HUES6 (cell line): ENCODE measurements at regions not wholly inside any gene's neighbourhood (a gene's known extent, or its start where the extent isn't known, plus 50 kb on each side); places are given as distances from the start of the nearest gene placed in this dataset.

ENCODE experiments used
- H3K27ac ChIP-seq: 2 replicates; pipeline ENCODE4 v1.7.0; 2013; ENCODE audit warnings: low read depth, mild to moderate bottlenecking, low read length, inconsistent platforms
- H3K27me3 ChIP-seq: 2 replicates; pipeline ENCODE4 v1.6.1; 2013; ENCODE audit warnings: low read length; ENCODE audit not compliant: control insufficient read depth, insufficient read depth
- H3K36me3 ChIP-seq: 2 replicates; pipeline ENCODE4 v1.6.1; 2013; ENCODE audit warnings: low read length; ENCODE audit not compliant: control insufficient read depth, insufficient read depth
- H3K4me1 ChIP-seq: 2 replicates; pipeline ENCODE4 v1.6.1; 2013; ENCODE audit warnings: low read length; ENCODE audit not compliant: control insufficient read depth, insufficient read depth
- H3K4me3 ChIP-seq: 2 replicates; pipeline ENCODE4 v1.5.1; 2013; ENCODE audit warnings: low read depth, low read length
- H3K9ac ChIP-seq: one replicate; pipeline ENCODE4 v1.6.1; 2013; ENCODE audit warnings: mild to moderate bottlenecking, low read length
- H3K9me3 ChIP-seq: 2 replicates; pipeline ENCODE4 v1.6.1; 2013; ENCODE audit warnings: low read depth, low read length; ENCODE audit not compliant: control insufficient read depth, insufficient read depth

DNA sequence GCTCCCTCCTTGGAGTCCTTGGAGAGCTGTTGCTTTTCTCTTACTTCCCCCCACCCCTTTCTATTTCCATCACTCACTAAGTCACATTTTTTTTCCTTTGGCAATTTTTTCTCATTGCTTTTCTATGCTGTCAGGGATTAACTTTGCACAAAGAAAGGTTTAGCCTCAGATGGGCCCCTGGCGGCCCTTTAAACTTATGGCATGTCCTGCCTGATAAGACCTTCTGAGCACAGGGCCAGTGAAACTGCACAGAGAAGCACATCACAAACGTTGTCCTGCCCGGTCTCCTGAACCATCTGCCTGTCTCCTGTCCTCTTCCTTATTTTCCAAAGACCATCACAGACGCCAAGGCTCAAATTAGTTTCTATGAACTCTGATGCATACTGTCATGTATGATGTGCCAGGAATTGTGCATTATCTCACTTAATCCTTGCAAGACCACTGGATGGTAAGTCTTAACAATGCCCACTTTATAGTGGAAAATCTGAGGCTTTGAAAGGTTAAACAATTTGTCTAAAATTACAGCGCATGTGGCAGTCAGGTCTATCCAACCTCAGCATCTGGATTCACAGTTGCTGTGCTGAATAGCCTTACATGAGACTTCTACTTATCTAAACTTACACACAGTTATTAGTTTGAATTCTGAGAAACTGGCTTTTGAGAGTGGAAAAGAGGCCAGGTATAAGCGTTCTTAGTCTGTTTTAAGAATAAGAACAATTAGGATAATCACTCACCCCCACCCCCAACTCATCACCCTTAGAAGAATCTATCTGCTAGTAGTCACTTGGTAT, 648.1 kb downstream of the NTRK3 start:
- Histone ChIP-seq H3K4me3 (no peak overlapping the region), H3K27me3 (no peaks in the 10 kb centered on the region), H3K4me1 (no peaks in the 10 kb centered on the region), H3K27ac (no peak overlapping the region), H3K36me3 (no peaks in the 10 kb centered on the region), H3K9me3 (no peaks in the 10 kb centered on the region), H3K9ac (no peak overlapping the region)

DNA sequence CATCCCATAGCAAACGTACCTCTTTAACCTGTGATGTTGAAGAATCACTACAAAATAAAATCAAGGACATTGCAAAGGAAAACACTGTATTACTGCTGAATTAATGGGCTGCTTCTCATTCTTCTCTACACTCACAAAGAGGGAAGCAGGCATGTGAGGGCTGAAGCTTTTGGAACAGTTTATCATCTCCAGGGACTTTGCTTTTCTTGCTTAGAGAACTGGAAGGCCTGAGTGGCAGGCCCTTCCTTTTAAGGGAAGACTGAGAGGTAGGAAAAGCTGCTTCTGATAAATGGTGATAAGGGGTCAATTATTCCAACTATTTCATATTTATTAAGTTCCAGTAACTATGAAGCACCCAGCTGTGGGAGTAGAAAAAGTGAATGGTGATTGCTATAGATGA, 649.6 kb downstream of the NTRK3 start:
- no peaks in the 10 kb centered on the region for H3K4me1 ChIP-seq
- H3K9ac ChIP-seq = no peak overlapping the region
- no peaks in the 10 kb centered on the region for H3K9me3 ChIP-seq
- H3K36me3 ChIP-seq = no peaks in the 10 kb centered on the region
- no peaks in the 10 kb centered on the region for H3K27me3 ChIP-seq
- no peak overlapping the region for H3K4me3 ChIP-seq
- no peak overlapping the region for H3K27ac ChIP-seq

DNA sequence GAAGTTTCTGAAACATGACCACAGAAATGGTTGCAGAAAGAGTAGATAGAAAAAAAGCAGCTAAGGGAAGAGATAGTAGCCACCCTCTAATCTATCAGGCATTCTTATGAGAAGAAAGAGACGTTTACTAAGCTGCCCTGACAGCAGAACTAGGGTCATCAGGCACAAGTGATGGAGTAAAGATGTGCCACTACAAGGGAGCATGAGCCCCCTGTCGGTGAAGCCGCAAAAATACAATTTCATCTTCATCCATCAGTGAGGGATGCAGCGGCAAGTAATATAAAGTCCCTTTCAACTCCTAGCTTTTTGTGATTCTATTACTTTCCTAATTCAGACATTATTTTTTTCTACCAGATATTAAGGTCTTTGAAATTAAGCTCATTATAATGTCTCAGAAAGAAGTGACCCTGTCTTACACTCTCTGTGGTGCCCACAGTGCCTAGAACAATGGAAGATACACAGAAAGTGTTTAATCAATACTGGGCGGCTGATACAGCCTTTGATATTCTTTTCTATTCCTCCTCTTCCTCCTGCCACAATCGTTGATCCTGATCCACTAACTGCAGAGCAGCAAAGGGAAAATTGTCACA, 651.6 kb downstream of the NTRK3 start:
- Histone ChIP-seq H3K27ac (no peak overlapping the region), H3K9ac (no peak overlapping the region), H3K4me1 (no peaks in the 10 kb centered on the region), H3K9me3 (no peaks in the 10 kb centered on the region), H3K27me3 (no peaks in the 10 kb centered on the region), H3K36me3 (no peaks in the 10 kb centered on the region), H3K4me3 (no peak overlapping the region)

DNA sequence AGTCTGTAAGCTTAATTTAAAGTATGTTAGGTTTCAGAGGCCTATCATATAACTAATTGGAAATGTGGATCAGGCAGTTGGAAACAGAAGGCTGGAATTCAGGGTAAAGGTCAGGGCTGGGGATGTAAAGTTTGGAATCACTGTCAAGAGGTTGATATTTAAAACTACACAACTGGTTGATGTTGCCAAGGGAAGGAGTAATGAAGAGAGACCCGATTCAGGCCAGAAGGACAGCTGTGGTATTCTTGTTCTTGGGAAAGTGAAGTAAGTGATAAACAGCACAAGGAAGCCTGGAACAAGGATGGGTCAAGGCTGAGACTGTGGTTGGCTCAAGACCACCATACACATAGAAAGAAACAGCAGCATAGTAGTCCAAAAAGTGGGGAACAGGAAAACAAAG, 654.2 kb downstream of the NTRK3 start:
- H3K4me3 ChIP-seq = no peak overlapping the region
- H3K9ac ChIP-seq = no peak overlapping the region
- H3K27ac ChIP-seq = no peak overlapping the region
- H3K36me3 ChIP-seq = no peaks in the 10 kb centered on the region
- H3K4me1 ChIP-seq = no peaks in the 10 kb centered on the region
- no peaks in the 10 kb centered on the region for H3K27me3 ChIP-seq
- H3K9me3 ChIP-seq = no peaks in the 10 kb centered on the region

DNA sequence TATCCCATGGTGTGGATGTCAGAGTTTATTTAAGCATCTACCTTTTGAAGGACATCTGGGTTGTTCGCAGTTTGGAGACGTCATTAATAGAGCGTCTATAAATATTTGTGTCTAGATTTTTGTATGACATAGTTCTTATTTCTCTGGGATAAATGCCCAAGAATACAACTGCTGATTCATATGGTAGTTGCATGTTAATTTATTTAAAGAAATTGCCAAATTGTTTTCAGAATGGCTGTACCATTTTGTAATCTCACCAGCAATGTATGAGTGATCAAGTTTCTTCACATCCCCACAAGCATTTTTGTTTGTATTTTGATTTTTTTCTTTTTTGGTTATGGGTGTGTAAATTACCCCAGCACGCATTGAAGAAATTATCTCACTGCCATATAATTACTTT, 656.9 kb downstream of the NTRK3 start:
- H3K9ac ChIP-seq = no peak overlapping the region
- no peaks in the 10 kb centered on the region for H3K27me3 ChIP-seq
- no peaks in the 10 kb centered on the region for H3K36me3 ChIP-seq
- H3K4me3 ChIP-seq = no peak overlapping the region
- H3K27ac ChIP-seq = no peak overlapping the region
- H3K9me3 ChIP-seq = no peaks in the 10 kb centered on the region
- no peaks in the 10 kb centered on the region for H3K4me1 ChIP-seq

DNA sequence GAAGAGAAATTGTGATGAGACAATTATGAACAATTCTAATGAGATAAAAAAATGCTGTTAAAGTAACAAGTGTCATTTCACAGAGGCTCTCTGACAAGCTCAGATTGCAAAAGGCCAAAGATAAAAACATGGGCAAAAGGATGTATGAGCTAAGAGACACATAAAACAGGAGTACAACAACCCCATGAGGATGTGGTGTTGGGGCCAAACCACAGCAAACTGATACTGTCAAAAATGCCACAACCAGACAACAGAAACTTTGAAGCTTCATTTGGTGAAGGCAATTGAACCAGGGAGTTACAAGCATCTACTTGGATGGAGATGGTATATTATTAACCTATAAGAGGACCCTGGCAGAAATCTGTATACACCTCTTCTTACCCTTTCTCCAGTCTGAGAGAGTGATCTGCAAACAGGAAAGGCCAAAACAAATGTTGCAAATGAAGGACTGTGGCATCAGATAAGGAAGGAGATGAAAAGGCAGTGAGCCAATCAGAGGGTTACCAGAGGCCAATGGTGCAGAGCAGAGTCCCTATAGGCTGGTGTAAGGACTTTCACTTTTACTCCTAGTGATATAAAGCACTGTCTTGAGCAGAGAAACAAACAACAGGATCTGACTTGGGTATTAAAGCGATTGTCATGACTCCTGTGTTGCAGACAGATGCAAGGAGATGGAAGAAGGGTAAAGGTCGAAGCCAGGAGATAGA, 659.0 kb downstream of the NTRK3 start:
- no peak overlapping the region for H3K4me3 ChIP-seq
- H3K9ac ChIP-seq = no peak overlapping the region
- peaks cover 4% of the 10 kb centered on the region for H3K9me3 ChIP-seq
- no peaks in the 10 kb centered on the region for H3K27me3 ChIP-seq
- no peak overlapping the region for H3K27ac ChIP-seq
- H3K36me3 ChIP-seq = no peaks in the 10 kb centered on the region
- H3K4me1 ChIP-seq = no peaks in the 10 kb centered on the region

DNA sequence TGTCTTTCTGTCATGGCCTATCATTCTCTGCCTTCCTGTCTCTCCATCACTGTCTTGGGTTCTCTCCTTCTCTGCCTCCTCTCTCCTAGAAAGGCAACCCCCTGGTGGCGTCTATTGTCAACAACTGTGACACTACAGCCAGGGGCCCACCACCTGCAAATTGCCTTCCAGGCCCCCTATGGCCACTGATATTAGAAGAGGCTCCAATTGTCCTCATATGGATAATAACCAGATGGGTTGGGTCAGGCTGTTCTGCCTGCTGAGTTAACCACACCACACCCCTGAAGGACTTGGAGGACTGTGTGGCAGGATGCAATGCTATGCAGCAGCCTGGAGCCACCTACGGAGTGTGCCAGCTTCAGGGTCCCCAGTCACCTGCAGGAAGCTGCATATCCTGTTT, 665.0 kb downstream of the NTRK3 start:
- H3K4me3 ChIP-seq = no peak overlapping the region
- no peaks in the 10 kb centered on the region for H3K36me3 ChIP-seq
- no peak overlapping the region for H3K9ac ChIP-seq
- H3K27me3 ChIP-seq = no peaks in the 10 kb centered on the region
- no peak overlapping the region for H3K27ac ChIP-seq
- no peaks in the 10 kb centered on the region; the same call in 1 of the 2 replicates for H3K4me1 ChIP-seq
- peaks cover 4% of the 10 kb centered on the region for H3K9me3 ChIP-seq

DNA sequence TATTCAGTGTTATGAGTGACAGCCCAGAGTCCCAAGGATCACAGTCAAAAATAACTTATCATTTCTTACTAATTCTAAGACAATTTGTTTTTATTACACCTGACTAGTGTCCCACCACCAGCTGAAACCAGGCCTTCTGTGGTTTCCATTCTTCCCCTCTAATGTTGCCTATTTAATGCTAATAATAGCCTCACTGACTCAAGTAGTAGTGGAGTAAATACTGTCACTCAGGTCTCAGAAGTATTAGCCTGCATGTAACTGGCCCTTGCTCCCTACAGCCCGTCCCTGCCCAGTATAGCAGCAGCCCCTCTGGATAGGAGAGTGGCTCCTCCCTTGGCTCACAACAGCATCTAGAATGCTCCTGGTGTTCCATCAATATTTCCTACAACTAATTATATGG, 665.5 kb downstream of the NTRK3 start:
- no peaks in the 10 kb centered on the region for H3K27me3 ChIP-seq
- no peak overlapping the region for H3K27ac ChIP-seq
- no peak overlapping the region for H3K4me3 ChIP-seq
- H3K4me1 ChIP-seq = no peaks in the 10 kb centered on the region; the same call in 1 of the 2 replicates
- no peak overlapping the region for H3K9ac ChIP-seq
- H3K9me3 ChIP-seq = peaks cover 4% of the 10 kb centered on the region
- H3K36me3 ChIP-seq = no peaks in the 10 kb centered on the region

DNA sequence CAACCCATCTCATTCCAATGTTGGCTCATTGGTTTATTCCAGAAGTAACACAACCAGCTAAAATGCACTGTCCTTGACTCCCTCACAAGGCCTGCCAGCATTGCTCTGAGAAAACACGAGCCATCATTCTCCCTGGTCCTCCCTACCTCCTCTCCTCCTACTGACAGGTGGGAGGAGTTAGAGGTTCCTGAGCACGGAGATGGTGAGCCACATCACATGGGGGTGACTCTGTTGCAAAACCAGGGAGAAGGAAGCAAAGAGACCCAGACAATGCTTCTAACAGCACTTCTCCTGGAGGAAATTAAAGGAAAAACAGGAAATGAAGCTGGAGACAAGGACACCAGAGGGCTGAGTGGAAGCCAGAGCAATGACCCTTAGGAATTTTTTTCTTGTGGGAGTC, 667.4 kb downstream of the NTRK3 start:
- no peak overlapping the region for H3K4me3 ChIP-seq
- H3K9ac ChIP-seq = no peak overlapping the region
- no peaks in the 10 kb centered on the region for H3K27me3 ChIP-seq
- H3K36me3 ChIP-seq = no peaks in the 10 kb centered on the region
- H3K4me1 ChIP-seq = no peaks in the 10 kb centered on the region; the same call in 1 of the 2 replicates
- peaks cover 4% of the 10 kb centered on the region for H3K9me3 ChIP-seq
- no peak overlapping the region for H3K27ac ChIP-seq

DNA sequence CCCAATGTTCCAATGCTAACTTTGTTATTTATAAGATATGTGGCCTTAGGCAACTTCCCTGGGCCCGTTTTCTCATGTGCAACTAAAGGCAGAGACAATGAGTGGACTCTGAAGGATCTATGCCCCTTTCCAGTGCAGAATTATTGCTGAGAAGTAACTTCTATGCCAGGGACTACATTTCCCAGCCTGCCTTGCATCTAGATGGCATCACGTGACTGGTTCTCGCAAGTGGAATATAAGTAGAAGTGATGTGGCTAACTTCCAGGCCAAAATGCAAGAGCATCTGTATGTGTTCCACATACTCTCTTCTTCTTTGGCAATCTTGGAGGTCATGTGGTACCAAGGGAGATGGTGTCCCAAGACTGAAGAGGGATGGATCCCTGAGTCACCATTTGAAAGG, 674.4 kb downstream of the NTRK3 start:
- H3K4me3 ChIP-seq = no peak overlapping the region
- no peak overlapping the region for H3K9ac ChIP-seq
- no peak overlapping the region for H3K27ac ChIP-seq
- H3K36me3 ChIP-seq = no peaks in the 10 kb centered on the region
- H3K27me3 ChIP-seq = no peaks in the 10 kb centered on the region
- no peaks in the 10 kb centered on the region for H3K4me1 ChIP-seq
- no peaks in the 10 kb centered on the region for H3K9me3 ChIP-seq

DNA sequence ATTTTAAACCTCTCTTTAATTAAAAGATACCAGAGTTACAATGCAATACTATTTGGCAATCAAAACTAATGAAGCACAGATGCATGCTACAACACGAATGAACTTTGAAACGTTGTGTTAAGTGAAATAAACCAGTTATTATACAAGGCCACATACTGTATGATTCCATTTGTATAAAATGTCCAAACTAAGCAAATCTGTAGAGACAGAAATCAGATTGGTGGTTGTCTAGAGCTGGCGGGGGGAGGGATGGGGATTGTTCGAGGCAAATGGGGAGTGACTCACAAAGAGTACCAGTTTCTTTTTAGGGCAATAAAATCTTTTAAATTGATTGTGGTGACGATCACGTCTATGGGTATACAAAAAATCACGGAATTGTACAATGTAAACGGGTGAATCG, 677.0 kb downstream of the NTRK3 start:
- H3K27ac ChIP-seq = no peak overlapping the region
- H3K9ac ChIP-seq = no peak overlapping the region
- H3K4me1 ChIP-seq = no peaks in the 10 kb centered on the region
- H3K9me3 ChIP-seq = no peaks in the 10 kb centered on the region
- H3K4me3 ChIP-seq = no peak overlapping the region
- H3K27me3 ChIP-seq = no peaks in the 10 kb centered on the region
- H3K36me3 ChIP-seq = no peaks in the 10 kb centered on the region
